Epithelial cell of proximal tubule (primary cell): ENCODE measurements at regions not wholly inside any gene's neighbourhood (a gene's known extent, or its start where the extent isn't known, plus 50 kb on each side); places are given as distances from the start of the nearest gene placed in this dataset.

Experiments used
- DNase-seq: peaks from one replicate; pipeline ENCODE4 v3.0.0-alpha.2; 2011; ENCODE audit warnings: low read depth
- H3K4me3 ChIP-seq: 2 replicates; pipeline ENCODE4 v1.5.1; 2011; ENCODE audit warnings: low read depth, mild to moderate bottlenecking, low read length
- CTCF ChIP-seq: conservative IDR thresholded peaks from 2 replicates; pipeline ENCODE4 v1.5.1; 2012; ENCODE audit warnings: low read depth, mild to moderate bottlenecking, low read length

- H3K4me3 ChIP-seq, result no peak overlapping the region
- no peak for TF ChIP-seq CTCF
- DNase-seq, result no peak
Measured at GRCh38 chr12:3959799-3960560, 86.8 kb upstream of the PARP11 start.

GRCh38 chr12:3958534-3958933, 85.3 kb upstream of the PARP11 start:
- no peak for TF ChIP-seq CTCF
- DNase-seq, result no peak
- H3K4me3 ChIP-seq, result no peak overlapping the region

- no peak for DNase-seq
- TF ChIP-seq CTCF, result no peak
- no peak overlapping the region for H3K4me3 ChIP-seq
Measured at GRCh38 chr12:3951380-3952135, 78.4 kb upstream of the PARP11 start.

DNA sequence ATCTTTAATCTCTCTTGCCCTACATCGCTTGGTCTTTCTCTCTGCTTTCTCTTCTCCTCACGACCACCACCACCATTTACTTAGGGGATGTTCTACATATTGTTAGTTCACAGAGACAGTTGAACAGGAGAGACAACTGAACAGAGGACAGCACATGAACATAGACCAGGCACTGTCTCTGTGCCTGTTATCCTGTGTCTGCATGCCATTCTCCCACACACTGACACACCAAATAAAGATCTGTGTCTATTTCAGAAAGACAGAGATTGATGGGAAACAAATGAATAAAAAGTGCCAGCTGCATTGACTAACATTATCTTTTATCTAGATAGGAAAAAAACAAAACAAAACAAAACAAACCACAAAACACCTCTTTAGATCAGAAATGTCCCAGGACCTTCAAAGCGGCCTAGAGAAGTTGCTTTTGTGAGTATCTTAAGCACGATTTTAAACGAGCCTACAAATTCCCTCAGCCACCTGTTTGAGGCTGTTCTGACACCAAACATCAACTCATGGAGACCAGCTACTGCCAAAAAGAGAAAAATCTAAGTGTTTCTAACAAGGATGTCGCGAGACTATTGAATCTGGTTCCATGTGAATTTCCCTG, 77.6 kb upstream of the PARP11 start:
- no peak overlapping the region for H3K4me3 ChIP-seq
- TF ChIP-seq CTCF, result no peak
- no peak for DNase-seq

GRCh38 chr12:3947781-3948180, 74.6 kb upstream of the PARP11 start:
- no peak for DNase-seq
- no peak overlapping the region for H3K4me3 ChIP-seq
- TF ChIP-seq CTCF, result no peak

GRCh38 chr12:3945671-3946070, 72.5 kb upstream of the PARP11 start:
- DNase-seq, result no peak
- TF ChIP-seq CTCF, result no peak
- no peak overlapping the region for H3K4me3 ChIP-seq
